H1 (cell line): ENCODE measurements at regions not wholly inside any gene's neighbourhood (a gene's known extent, or its start where the extent isn't known, plus 50 kb on each side); places are given as distances from the start of the nearest gene placed in this dataset.

Source experiments
- CTCF ChIA-PET: fragments of 300-600 bp; sonication (Branson Sonifier 250); formaldehyde crosslinking; loops from one replicate; lab custom pipeline; 2021; ENCODE audit not compliant: partially characterized antibody; lab: Charles Lee
- POLR2A ChIA-PET: fragments of 300-600 bp; sonication (Branson Sonifier 250); formaldehyde crosslinking; loops from one replicate; lab custom pipeline; 2021; ENCODE audit warnings: inconsistent platforms; ENCODE audit not compliant: partially characterized antibody; lab: Charles Lee
- DNase-seq, 2 experiments: peaks; one replicate each; pipeline versions ENCODE4 v3.0.0 to v3.0.0-alpha.2; 2010 to 2022; ENCODE audit warnings: low spot score in 2 of 2, low read depth in 1 of 2, mixed read lengths in 1 of 2
- FAIRE-seq: peaks from 2 replicates; lab custom pipeline; 2011; peaks lifted over from hg19 to GRCh38; lab: Jason Lieb, UNC
- H2AFZ ChIP-seq: 2 replicates; pipeline ENCODE4 v1.8.1; 2012; ENCODE audit warnings: low read length, inconsistent platforms
- H2AK5ac ChIP-seq: 2 replicates; pipeline ENCODE4 v1.6.1; 2013; ENCODE audit warnings: low read depth, low read length
- H2BK120ac ChIP-seq: replicated peaks from 2 replicates; pipeline ENCODE3; 2013; ENCODE audit warnings: low read depth, low read length, inconsistent platforms
- H2BK12ac ChIP-seq: 2 replicates; pipeline ENCODE4 v1.6.1; 2013; ENCODE audit warnings: low read depth, low read length
- H2BK15ac ChIP-seq: 2 replicates; pipeline ENCODE4 v1.6.1; 2013; ENCODE audit warnings: low read length
- H2BK20ac ChIP-seq: 2 replicates; pipeline ENCODE4 v1.6.1; 2013; ENCODE audit warnings: low read length
- H2BK5ac ChIP-seq: 2 replicates; pipeline ENCODE4 v1.6.1; 2013; ENCODE audit warnings: low read depth, low read length
- H3K14ac ChIP-seq: 2 replicates; pipeline ENCODE4 v1.6.1; 2013; ENCODE audit warnings: inconsistent platforms; ENCODE audit not compliant: insufficient read length
- H3K18ac ChIP-seq: 2 replicates; pipeline ENCODE4 v1.6.1; 2013; ENCODE audit warnings: low read length; ENCODE audit errors: extremely low read depth
- H3K23ac ChIP-seq: 2 replicates; pipeline ENCODE4 v1.6.1; 2013; ENCODE audit warnings: inconsistent platforms; ENCODE audit not compliant: insufficient read length
- H3K23me2 ChIP-seq: 2 replicates; pipeline ENCODE4 v1.6.1; 2013; ENCODE audit warnings: low read depth, low read length
- H3K27ac ChIP-seq: 2 replicates; pipeline ENCODE4 v1.6.1; 2011; ENCODE audit warnings: low read depth, low read length, inconsistent platforms
- H3K27me3 ChIP-seq, 4 experiments: replicated peaks in 1 of 4; 1 replicate in 1 of 4; 2 replicates in 3 of 4; pipeline versions ENCODE4 v1.6.1 to v1.8.1; 2011 to 2013; ENCODE audit warnings: low read length in 3 of 4, mild to moderate bottlenecking in 3 of 4, inconsistent platforms in 2 of 4, mixed read lengths in 2 of 4, moderate library complexity in 1 of 4; ENCODE audit not compliant: control insufficient read depth in 3 of 4, insufficient read depth in 3 of 4; ENCODE audit errors: extremely low read depth in 1 of 4
- H3K36me3 ChIP-seq, 4 experiments: 2 replicates each; pipeline versions ENCODE4 v1.6.1 to v1.8.1; 2011 to 2013; ENCODE audit warnings: mild to moderate bottlenecking in 4 of 4, low read length in 3 of 4, moderate library complexity in 2 of 4, control low read depth in 1 of 4, inconsistent platforms in 1 of 4; ENCODE audit not compliant: insufficient read depth in 4 of 4, control insufficient read depth in 2 of 4
- H3K4ac ChIP-seq: replicated peaks from 2 replicates; pipeline ENCODE3; 2013; ENCODE audit warnings: low read length, low read depth, mixed read lengths, inconsistent platforms; ENCODE audit not compliant: insufficient read length
- H3K4me1 ChIP-seq, 4 experiments: replicated peaks in 1 of 4; 1 replicate in 1 of 4; 2 replicates in 3 of 4; pipeline versions ENCODE4 v1.6.1 to v1.8.1; 2011 to 2013; ENCODE audit warnings: low read length in 3 of 4, inconsistent platforms in 2 of 4, mixed read lengths in 1 of 4; ENCODE audit not compliant: insufficient read depth in 4 of 4, control insufficient read depth in 3 of 4
- H3K4me2 ChIP-seq, 2 experiments: 2 replicates each; pipeline versions ENCODE4 v1.6.1 to v1.8.1; 2011 to 2013; ENCODE audit warnings: low read depth in 2 of 2, low read length in 2 of 2, control low read depth in 1 of 2, inconsistent platforms in 1 of 2, mild to moderate bottlenecking in 1 of 2; ENCODE audit not compliant: insufficient read depth in 1 of 2
- H3K4me3 ChIP-seq, 4 experiments: fragments of 200-600, 300-600 bp in 1 of 4; sonication (generic), shearing (Covaris generic), sonication (Bioruptor Twin) in 1 of 4; 2 replicates each; pipeline versions ENCODE4 v1.5.1 to v1.8.1; 2011 to 2016; ENCODE audit warnings: low read length in 4 of 4, low read depth in 3 of 4, control low read depth in 2 of 4, inconsistent platforms in 2 of 4, mild to moderate bottlenecking in 2 of 4, mixed read lengths in 1 of 4, moderate library complexity in 1 of 4; ENCODE audit not compliant: insufficient read depth in 2 of 4; ENCODE audit errors: extremely low read depth in 1 of 4
- H3K56ac ChIP-seq: replicated peaks from 2 replicates; pipeline ENCODE3; 2013; ENCODE audit warnings: low read depth, mild to moderate bottlenecking, mixed read lengths, low read length, inconsistent platforms; ENCODE audit not compliant: insufficient read length
- H3K79me1 ChIP-seq: 2 replicates; pipeline ENCODE4 v1.6.1; 2013; ENCODE audit warnings: low read depth, low read length, control low read depth
- H3K79me2 ChIP-seq, 2 experiments: 2 replicates each; pipeline versions ENCODE4 v1.6.1 to v1.8.1; 2012 to 2013; ENCODE audit warnings: low read length in 2 of 2, mild to moderate bottlenecking in 2 of 2, inconsistent platforms in 1 of 2; ENCODE audit not compliant: insufficient read depth in 2 of 2, control insufficient read depth in 1 of 2
- H3K9ac ChIP-seq, 4 experiments: replicated peaks in 1 of 4; 1 replicate in 1 of 4; 2 replicates in 3 of 4; pipeline versions ENCODE4 v1.6.1 to v1.8.1; 2011 to 2013; ENCODE audit warnings: low read depth in 3 of 4, low read length in 3 of 4, control low read depth in 2 of 4, mild to moderate bottlenecking in 2 of 4, moderate library complexity in 2 of 4, inconsistent platforms in 1 of 4; ENCODE audit errors: extremely low read depth in 1 of 4
- H3K9me3 ChIP-seq, 2 experiments: 2 replicates each; pipeline versions ENCODE4 v1.6.1 to v1.8.1; 2012 to 2013; ENCODE audit warnings: mild to moderate bottlenecking in 2 of 2, moderate library complexity in 2 of 2, control low read depth in 1 of 2, inconsistent platforms in 1 of 2, low read depth in 1 of 2, low read length in 1 of 2, mixed read lengths in 1 of 2; ENCODE audit not compliant: insufficient read depth in 2 of 2
- H4K20me1 ChIP-seq, 2 experiments: replicated peaks in 1 of 2; 2 replicates each; pipeline versions ENCODE3 to v1.8.1; 2011 to 2013; ENCODE audit warnings: inconsistent platforms in 2 of 2, low read length in 2 of 2, mild to moderate bottlenecking in 1 of 2; ENCODE audit not compliant: insufficient read depth in 2 of 2, control insufficient read depth in 1 of 2
- H4K5ac ChIP-seq: 2 replicates; pipeline ENCODE4 v1.6.1; 2013; ENCODE audit warnings: low read length, low read depth, mixed read lengths, inconsistent platforms; ENCODE audit not compliant: insufficient read length
- H4K8ac ChIP-seq: 2 replicates; pipeline ENCODE4 v1.8.0; 2013; ENCODE audit warnings: mild to moderate bottlenecking, moderate library complexity, low read length, inconsistent platforms; ENCODE audit not compliant: insufficient read depth; ENCODE audit errors: extremely low read depth
- H4K91ac ChIP-seq: replicated peaks from 2 replicates; pipeline ENCODE3; 2013; ENCODE audit warnings: low read length, mixed read lengths, inconsistent platforms; ENCODE audit not compliant: insufficient read length
- ATF3 ChIP-seq: IDR thresholded peaks from 2 replicates; pipeline ENCODE4 v1.6.1; 2011; ENCODE audit warnings: low read depth, mild to moderate bottlenecking, low read length; ENCODE audit not compliant: insufficient read depth
- CBX5 ChIP-seq: fragments of 300-800, 300-1000 bp; sonication (generic); IDR thresholded peaks from 2 replicates; pipeline ENCODE4 v1.7.1; 2016; ENCODE audit warnings: antibody characterized with exemption, low read length, low read depth
- CEBPB ChIP-seq: IDR thresholded peaks from 2 replicates; pipeline ENCODE4 v1.6.1; 2012; ENCODE audit warnings: low read depth, low read length
- CTBP2 ChIP-seq: IDR thresholded peaks from 2 replicates; pipeline ENCODE4 v1.7.0; 2011; ENCODE audit warnings: borderline replicate concordance, mild to moderate bottlenecking, moderate library complexity, mixed read lengths, low read length; ENCODE audit not compliant: insufficient read depth, insufficient read length
- EP300 ChIP-seq, 2 experiments: IDR thresholded peaks; 1 replicate in 1 of 2; 2 replicates in 1 of 2; pipeline ENCODE4 v1.6.1; 2011 to 2012; ENCODE audit warnings: low read depth in 2 of 2, low read length in 2 of 2, mild to moderate bottlenecking in 2 of 2, borderline replicate concordance in 1 of 2, inconsistent platforms in 1 of 2, moderate library complexity in 1 of 2
- GABPA ChIP-seq: IDR thresholded peaks from 2 replicates; pipeline ENCODE4 v1.6.1; 2011; ENCODE audit warnings: mild to moderate bottlenecking, low read length, moderate library complexity, borderline replicate concordance; ENCODE audit not compliant: insufficient read depth
- KDM5A ChIP-seq: fragments of 200-600 bp; IDR thresholded peaks from 2 replicates; pipeline ENCODE4 v1.7.1; 2012; ENCODE audit warnings: mild to moderate bottlenecking, low read length, inconsistent platforms, mixed read lengths
- RAD21 ChIP-seq, 2 experiments: IDR thresholded peaks in 1 of 2; conservative IDR thresholded peaks in 1 of 2; 2 replicates each; pipeline ENCODE4 v1.6.1; 2011; ENCODE audit warnings: low read depth in 2 of 2, low read length in 2 of 2, improper control_type of control experiment in 1 of 2, inconsistent platforms in 1 of 2, mild to moderate bottlenecking in 1 of 2, moderate library complexity in 1 of 2
- RFX5 ChIP-seq: IDR thresholded peaks from 2 replicates; pipeline ENCODE4 v1.6.1; 2011; ENCODE audit warnings: low read depth, low read length, improper control_type of control experiment, borderline replicate concordance
- SIN3A ChIP-seq, 2 experiments: IDR thresholded peaks in 1 of 2; conservative IDR thresholded peaks in 1 of 2; 2 replicates each; pipeline ENCODE4 v1.6.1; 2011 to 2012; ENCODE audit warnings: low read length in 2 of 2, improper control_type of control experiment in 1 of 2, low read depth in 1 of 2, mild to moderate bottlenecking in 1 of 2
- SUZ12 ChIP-seq: fragments of 200-600 bp; sonication (generic); IDR thresholded peaks from 2 replicates; pipeline ENCODE4 v1.6.1; 2012; ENCODE audit warnings: mild to moderate bottlenecking, inconsistent platforms, low read length, moderate library complexity, mixed read lengths
- ZNF274 ChIP-seq: IDR thresholded peaks from 2 replicates; pipeline ENCODE4 v1.7.0; 2012; ENCODE audit warnings: low read length, borderline replicate concordance; ENCODE audit errors: extremely low read depth
- WGBS, 2 experiments: shearing (Covaris generic) in 1 of 2; methylation state at CpG; one replicate each; pipeline versions ENCODE4 v1.1.6 to v1.1.7; 2013 to 2015; ENCODE audit warnings: low lambda C conversion rate in 2 of 2, mixed read lengths in 2 of 2, inconsistent platforms in 1 of 2, low coverage in 1 of 2, missing lambda C conversion rate in 1 of 2; ENCODE audit not compliant: insufficient replicate concordance in 2 of 2, insufficient coverage in 1 of 2, insufficient read length in 1 of 2; ENCODE audit errors: extremely low coverage in 1 of 2, missing lambda C conversion rate in 1 of 2; 5-methylcytosine and 5-hydroxymethylcytosine counted together

DNA sequence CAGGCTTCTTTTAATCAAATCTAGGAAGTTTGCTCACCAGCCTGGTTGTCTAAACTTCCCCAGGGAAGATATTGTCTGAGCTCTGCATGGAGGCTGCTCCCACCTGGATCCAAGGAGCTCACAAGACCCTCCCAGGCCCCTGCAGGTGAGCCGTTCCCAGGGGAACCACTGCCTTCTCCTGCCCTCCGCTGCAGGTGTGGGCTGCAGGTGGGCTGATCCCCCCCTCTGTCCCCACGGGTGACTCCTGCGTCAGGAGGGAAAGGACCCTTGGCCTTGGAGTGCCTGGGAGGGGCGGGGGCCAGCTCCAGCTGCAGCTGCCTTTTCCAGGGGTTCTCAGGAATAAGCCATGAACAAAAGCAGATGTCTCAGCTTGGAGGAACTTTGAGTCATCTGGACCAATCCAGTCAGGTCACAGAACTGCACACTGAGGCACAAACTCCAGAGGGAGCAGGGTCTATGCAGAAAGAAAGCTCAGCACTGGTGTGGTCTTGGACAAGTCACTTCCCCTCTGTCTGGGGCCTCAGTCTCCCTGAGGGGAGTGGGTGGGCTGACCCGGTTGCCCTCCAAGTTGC lies 246.6 kb upstream of the RTL1 start:
- H3K4me2 ChIP-seq = no peak overlapping the region; a peak in 1 of 4 replicates
- H3K4ac ChIP-seq = no peak overlapping the region
- H3K4me3 ChIP-seq = no peak overlapping the region
- POLR2A ChIA-PET = no interaction called here
- H3K56ac ChIP-seq = no peak overlapping the region
- no peak overlapping the region for H3K23ac ChIP-seq
- no peak overlapping the region for H2AK5ac ChIP-seq
- H2BK120ac ChIP-seq = no peak overlapping the region
- WGBS, 2 experiments = 67% methylated on average over 6 of the region's 6 CpGs; no CpG with 5 or more reads in 1 of the 2 experiments
- FAIRE-seq (no peak), DNase-seq (no peak)
- H4K5ac ChIP-seq = no peak overlapping the region
- H4K20me1 ChIP-seq = no peaks in the 10 kb centered on the region
- H2BK12ac ChIP-seq = peak overlapping the region; percentile 20; the same call in 1 of the 2 replicates
- no peak overlapping the region for H3K27ac ChIP-seq
- H2BK5ac ChIP-seq = no peak overlapping the region
- no peaks in the 10 kb centered on the region for H3K79me2 ChIP-seq
- no peaks in the 10 kb centered on the region for H3K36me3 ChIP-seq
- no peak overlapping the region for H4K91ac ChIP-seq
- H3K4me1 ChIP-seq = peaks cover 6 to 16% (median 10%) of the 10 kb centered on the region in 4 experiments; a peak in 6 of 7 replicates
- no peak overlapping the region for H2BK20ac ChIP-seq
- no peaks in the 10 kb centered on the region for H3K9me3 ChIP-seq
- H3K79me1 ChIP-seq = no peaks in the 10 kb centered on the region
- no peak overlapping the region; the same call in 1 of the 2 replicates for H2BK15ac ChIP-seq
- H3K18ac ChIP-seq = no peak overlapping the region; the same call in 1 of the 2 replicates
- H2AFZ ChIP-seq = no peak overlapping the region
- H3K27me3 ChIP-seq = peaks cover 0 to 6% (median 0%) of the 10 kb centered on the region in 4 experiments; a peak in 2 of 7 replicates
- CTCF ChIA-PET = no interaction called here
- H3K14ac ChIP-seq = no peak overlapping the region
- H3K9ac ChIP-seq = no peak overlapping the region
- no peak overlapping the region for H4K8ac ChIP-seq
- no peaks in the 10 kb centered on the region for H3K23me2 ChIP-seq
- TF ChIP-seq SIN3A (conservative IDR thresholded peaks at IDR 0.05 in 1 of 2, IDR thresholded peaks at IDR 0.05 in 1 of 2; ENCODE audit: low read depth in 1 of 2, low read length in 2 of 2) (no peak), EP300 (IDR thresholded peaks at IDR 0.05; ENCODE audit: borderline replicate concordance in 1 of 2, low read depth in 2 of 2, low read length in 2 of 2) (no peak), CTBP2 (no peak), RAD21 (IDR thresholded peaks at IDR 0.05 in 1 of 2, conservative IDR thresholded peaks at IDR 0.05 in 1 of 2; ENCODE audit: low read depth in 2 of 2, low read length in 2 of 2) (no peak), ZNF274 (no peak), CEBPB (no peak), RFX5 (no peak), CBX5 (no peak), KDM5A (no peak), ATF3 (no peak), SUZ12 (no peak), GABPA (no peak)
